KG1 (cell line): ENCODE measurements at regions not wholly inside any gene's neighbourhood (a gene's known extent, or its start where the extent isn't known, plus 50 kb on each side); places are given as distances from the start of the nearest gene placed in this dataset.

ENCODE experiments used
- DNase-seq: peaks from one replicate; lab custom pipeline; 2025; lab: John Stamatoyannopoulos, UW

DNA sequence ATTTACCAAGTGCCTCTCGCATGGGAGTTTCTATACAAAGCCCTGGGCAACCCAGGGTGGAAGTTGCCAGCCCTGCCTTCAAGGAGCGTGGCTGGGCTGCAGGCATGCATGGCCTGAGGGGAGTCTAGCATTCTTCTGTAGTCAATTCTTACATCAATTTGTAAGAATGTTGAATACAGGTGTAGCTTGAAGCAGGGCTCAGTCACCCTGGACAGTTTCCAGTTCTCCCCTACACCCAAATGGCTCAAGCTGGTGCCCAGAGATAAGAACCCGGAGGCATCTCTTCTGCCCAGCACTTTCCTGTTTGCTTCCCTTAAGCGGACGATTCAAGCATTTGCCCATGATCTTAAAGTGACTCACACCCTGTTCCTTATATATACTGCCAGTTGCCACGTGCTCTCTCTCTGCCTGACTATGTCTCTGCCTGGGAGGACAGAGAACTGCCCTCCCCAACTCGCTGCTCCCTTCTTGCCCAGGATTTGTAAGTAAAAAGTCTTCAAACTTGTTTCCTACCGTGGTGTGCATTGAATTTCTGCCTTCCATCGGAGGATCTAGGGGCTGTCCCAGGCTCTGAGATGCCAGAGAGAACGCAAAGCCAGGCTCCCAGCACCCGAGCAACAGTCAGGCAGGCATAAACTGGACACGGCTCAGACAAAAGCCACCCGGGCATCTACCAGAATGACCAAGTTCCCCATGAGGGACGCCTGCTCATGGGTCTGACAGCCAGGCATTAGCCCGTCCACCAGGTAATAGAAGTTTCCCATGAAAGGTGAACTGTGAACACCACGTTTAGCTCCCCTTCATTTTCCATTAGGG, 50.9 kb upstream of the AJAP1 start:
- DNase-seq: peak; percentile 59
